C4-2B (cell line): ENCODE measurements at regions not wholly inside any gene's neighbourhood (a gene's known extent, or its start where the extent isn't known, plus 50 kb on each side); places are given as distances from the start of the nearest gene placed in this dataset.

Source experiments
- CTCF ChIP-seq: fragments of 450-650 bp; conservative IDR thresholded peaks from 2 replicates; pipeline ENCODE4 v1.5.1; 2017; ENCODE audit warnings: mild to moderate bottlenecking
- ZFX ChIP-seq: fragments of 450-650 bp; IDR thresholded peaks from 2 replicates; pipeline ENCODE4 v1.6.1; 2017

- TF ChIP-seq CTCF (no peak), ZFX (no peak)
Observed at GRCh38 chr7:12945901-12946300, 258.5 kb downstream of the ARL4A start.
